WTC11 (cell line): ENCODE measurements at regions not wholly inside any gene's neighbourhood (a gene's known extent, or its start where the extent isn't known, plus 50 kb on each side); places are given as distances from the start of the nearest gene placed in this dataset.

ENCODE experiments used
- CBFB ChIP-seq: sonication (generic); formaldehyde crosslinking; IDR thresholded peaks from 2 replicates; pipeline ENCODE4 v1.8.1; 2022; ENCODE audit warnings: mild to moderate bottlenecking, low read depth, missing genetic modification reagents
- CREM ChIP-seq: sonication (generic); formaldehyde crosslinking; IDR thresholded peaks from 2 replicates; pipeline ENCODE4 v1.8.1; 2022; ENCODE audit warnings: mild to moderate bottlenecking, missing genetic modification reagents, moderate library complexity
- ETV6 ChIP-seq: sonication (generic); formaldehyde crosslinking; IDR thresholded peaks from 2 replicates; pipeline ENCODE4 v1.8.1; 2022; ENCODE audit warnings: mild to moderate bottlenecking, missing genetic modification reagents
- FOXJ3 ChIP-seq: sonication (generic); formaldehyde crosslinking; IDR thresholded peaks from 2 replicates; pipeline ENCODE4 v1.9.0; 2021; ENCODE audit warnings: missing genetic modification reagents, mild to moderate bottlenecking, borderline replicate concordance
- GRHL2 ChIP-seq: fragments of 250-450 bp; sonication (Bioruptor Pico); IDR thresholded peaks from 2 replicates; pipeline ENCODE4 v1.8.0; 2022; ENCODE audit warnings: mild to moderate bottlenecking, moderate library complexity; ENCODE audit not compliant: insufficient replicate concordance, severe bottlenecking
- JUN ChIP-seq: sonication (generic); formaldehyde crosslinking; IDR thresholded peaks from 2 replicates; pipeline ENCODE4 v1.8.0; 2023; ENCODE audit warnings: mild to moderate bottlenecking, missing genetic modification reagents
- KAT7 ChIP-seq: sonication (generic); formaldehyde crosslinking; IDR thresholded peaks from 2 replicates; pipeline ENCODE4 v1.8.1; 2023; ENCODE audit warnings: missing genetic modification reagents, mild to moderate bottlenecking, borderline replicate concordance
- MXD4 ChIP-seq: fragments of 250-450 bp; sonication (Bioruptor Pico); IDR thresholded peaks from 2 replicates; pipeline ENCODE4 v1.8.0; 2021; ENCODE audit warnings: mild to moderate bottlenecking, moderate library complexity, borderline replicate concordance
- TF ChIP-seq, protein P1 (sequence below): fragments of 200-600 bp; IDR thresholded peaks from 2 replicates; pipeline ENCODE4 v1.8.0; 2022; ENCODE audit warnings: antibody characterized with exemption
- TF ChIP-seq, protein P2 (sequence below): sonication (generic); formaldehyde crosslinking; IDR thresholded peaks from 2 replicates; pipeline ENCODE4 v1.8.1; 2022; ENCODE audit warnings: low read depth, mild to moderate bottlenecking, moderate library complexity, missing genetic modification reagents, borderline replicate concordance
- TF ChIP-seq, protein P3 (sequence below): sonication (generic); formaldehyde crosslinking; IDR thresholded peaks from 2 replicates; pipeline ENCODE4 v1.8.1; 2023; ENCODE audit warnings: mild to moderate bottlenecking, missing genetic modification reagents, moderate library complexity
- TF ChIP-seq, protein P4 (sequence below): sonication (generic); formaldehyde crosslinking; IDR thresholded peaks from 2 replicates; pipeline ENCODE4 v1.8.0; 2022; ENCODE audit warnings: mild to moderate bottlenecking, missing genetic modification reagents

DNA sequence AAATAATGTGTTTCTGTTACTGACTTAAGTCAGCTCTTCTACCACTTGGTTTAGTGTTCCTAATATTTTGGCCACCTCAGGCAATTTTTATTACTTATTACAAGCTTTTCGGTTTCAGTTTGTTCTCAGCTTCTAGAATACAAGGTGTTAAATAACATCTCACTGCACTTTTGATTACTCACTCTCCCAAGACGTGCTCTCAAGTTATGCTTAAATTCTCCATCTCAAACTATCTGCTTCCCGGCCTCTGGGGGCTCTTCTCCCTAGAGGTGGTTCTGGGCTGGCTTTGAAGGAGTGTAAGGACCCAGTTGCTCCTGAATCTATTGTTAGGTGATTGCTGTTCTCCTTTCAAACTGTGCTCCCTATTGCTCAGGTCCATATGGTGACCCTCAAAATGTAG is 193.9 kb upstream of the DDHD1 start:
- TF ChIP-seq, protein P1, sequence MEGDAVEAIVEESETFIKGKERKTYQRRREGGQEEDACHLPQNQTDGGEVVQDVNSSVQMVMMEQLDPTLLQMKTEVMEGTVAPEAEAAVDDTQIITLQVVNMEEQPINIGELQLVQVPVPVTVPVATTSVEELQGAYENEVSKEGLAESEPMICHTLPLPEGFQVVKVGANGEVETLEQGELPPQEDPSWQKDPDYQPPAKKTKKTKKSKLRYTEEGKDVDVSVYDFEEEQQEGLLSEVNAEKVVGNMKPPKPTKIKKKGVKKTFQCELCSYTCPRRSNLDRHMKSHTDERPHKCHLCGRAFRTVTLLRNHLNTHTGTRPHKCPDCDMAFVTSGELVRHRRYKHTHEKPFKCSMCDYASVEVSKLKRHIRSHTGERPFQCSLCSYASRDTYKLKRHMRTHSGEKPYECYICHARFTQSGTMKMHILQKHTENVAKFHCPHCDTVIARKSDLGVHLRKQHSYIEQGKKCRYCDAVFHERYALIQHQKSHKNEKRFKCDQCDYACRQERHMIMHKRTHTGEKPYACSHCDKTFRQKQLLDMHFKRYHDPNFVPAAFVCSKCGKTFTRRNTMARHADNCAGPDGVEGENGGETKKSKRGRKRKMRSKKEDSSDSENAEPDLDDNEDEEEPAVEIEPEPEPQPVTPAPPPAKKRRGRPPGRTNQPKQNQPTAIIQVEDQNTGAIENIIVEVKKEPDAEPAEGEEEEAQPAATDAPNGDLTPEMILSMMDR: no peak
- TF ChIP-seq, protein P2, sequence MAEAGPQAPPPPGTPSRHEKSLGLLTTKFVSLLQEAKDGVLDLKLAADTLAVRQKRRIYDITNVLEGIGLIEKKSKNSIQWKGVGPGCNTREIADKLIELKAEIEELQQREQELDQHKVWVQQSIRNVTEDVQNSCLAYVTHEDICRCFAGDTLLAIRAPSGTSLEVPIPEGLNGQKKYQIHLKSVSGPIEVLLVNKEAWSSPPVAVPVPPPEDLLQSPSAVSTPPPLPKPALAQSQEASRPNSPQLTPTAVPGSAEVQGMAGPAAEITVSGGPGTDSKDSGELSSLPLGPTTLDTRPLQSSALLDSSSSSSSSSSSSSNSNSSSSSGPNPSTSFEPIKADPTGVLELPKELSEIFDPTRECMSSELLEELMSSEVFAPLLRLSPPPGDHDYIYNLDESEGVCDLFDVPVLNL (CRISPR knock-in tag): no peak
- TF ChIP-seq, protein P3, sequence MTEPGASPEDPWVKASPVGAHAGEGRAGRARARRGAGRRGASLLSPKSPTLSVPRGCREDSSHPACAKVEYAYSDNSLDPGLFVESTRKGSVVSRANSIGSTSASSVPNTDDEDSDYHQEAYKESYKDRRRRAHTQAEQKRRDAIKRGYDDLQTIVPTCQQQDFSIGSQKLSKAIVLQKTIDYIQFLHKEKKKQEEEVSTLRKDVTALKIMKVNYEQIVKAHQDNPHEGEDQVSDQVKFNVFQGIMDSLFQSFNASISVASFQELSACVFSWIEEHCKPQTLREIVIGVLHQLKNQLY (CRISPR knock-in tag): no peak
- no peak for TF ChIP-seq KAT7 (CRISPR knock-in tag)
- TF ChIP-seq, protein P4, sequence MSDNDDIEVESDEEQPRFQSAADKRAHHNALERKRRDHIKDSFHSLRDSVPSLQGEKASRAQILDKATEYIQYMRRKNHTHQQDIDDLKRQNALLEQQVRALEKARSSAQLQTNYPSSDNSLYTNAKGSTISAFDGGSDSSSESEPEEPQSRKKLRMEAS (CRISPR knock-in tag): no peak
- TF ChIP-seq ETV6 (CRISPR knock-in tag): no peak
- TF ChIP-seq CBFB (CRISPR knock-in tag): no peak
- TF ChIP-seq GRHL2: no peak
- TF ChIP-seq MXD4 (CRISPR knock-in tag): no peak
- no peak for TF ChIP-seq JUN (CRISPR knock-in tag)
- no peak for TF ChIP-seq FOXJ3 (CRISPR knock-in tag)
- no peak for TF ChIP-seq CREM (CRISPR knock-in tag)
